ENCODE measurements at regions not wholly inside any gene's neighbourhood (a gene's known extent, or its start where the extent isn't known, plus 50 kb on each side); places are given as distances from the start of the nearest gene placed in this dataset.

GRCh38 chr1:209421186-209421585, 162.3 kb upstream of the CAMK1G start:
- DNase-seq = no peak

- no peak for DNase-seq
These were observed 161.4 kb upstream of the CAMK1G start for GRCh38 chr1:209421978-209422680.

GRCh38 chr1:209425959-209426358, 157.6 kb upstream of the CAMK1G start:
- no peak for DNase-seq

GRCh38 chr1:209427277-209427676, 156.2 kb upstream of the CAMK1G start:
- no peak for DNase-seq

- DNase-seq = no peak
These were observed 155.7 kb upstream of the CAMK1G start for GRCh38 chr1:209427811-209428210.

- DNase-seq = peak; percentile 76
These were observed 155.1 kb upstream of the CAMK1G start for GRCh38 chr1:209428241-209428921.

- no peak for DNase-seq
These were observed 153.9 kb upstream of the CAMK1G start for GRCh38 chr1:209429611-209430010.

GRCh38 chr1:209430107-209430506, 153.4 kb upstream of the CAMK1G start:
- no peak for DNase-seq

GRCh38 chr1:209430821-209431259, 152.7 kb upstream of the CAMK1G start:
- DNase-seq = peak; percentile 27

- DNase-seq = no peak
These were observed 152.1 kb upstream of the CAMK1G start for GRCh38 chr1:209431402-209431801.

GRCh38 chr1:209431813-209432442, 151.6 kb upstream of the CAMK1G start:
- no peak for DNase-seq

GRCh38 chr1:209432443-209432825, 151.1 kb upstream of the CAMK1G start:
- no peak for DNase-seq

GRCh38 chr1:209433649-209434031, 149.9 kb upstream of the CAMK1G start:
- no peak for DNase-seq

- DNase-seq = no peak
These were observed 149.4 kb upstream of the CAMK1G start for GRCh38 chr1:209434066-209434465.

GRCh38 chr1:209434631-209435217, 148.8 kb upstream of the CAMK1G start:
- DNase-seq = no peak

GRCh38 chr1:209435654-209436566, 147.6 kb upstream of the CAMK1G start:
- peak; percentile 71 for DNase-seq

- DNase-seq = no peak
These were observed 143.7 kb upstream of the CAMK1G start for GRCh38 chr1:209439828-209440227.

- DNase-seq = no peak
These were observed 140.1 kb upstream of the CAMK1G start for GRCh38 chr1:209443361-209443931.

- DNase-seq = no peak
These were observed 139.4 kb upstream of the CAMK1G start for GRCh38 chr1:209443975-209444651.

- DNase-seq = no peak
These were observed 138.6 kb upstream of the CAMK1G start for GRCh38 chr1:209444961-209445360.

- DNase-seq = no peak
These were observed 137.9 kb upstream of the CAMK1G start for GRCh38 chr1:209445576-209445975.

GRCh38 chr1:209446356-209446755, 137.2 kb upstream of the CAMK1G start:
- DNase-seq = no peak

All from DMS79 (cell line).